Astrocyte of the spinal cord (primary cell): ENCODE measurements at regions not wholly inside any gene's neighbourhood (a gene's known extent, or its start where the extent isn't known, plus 50 kb on each side); places are given as distances from the start of the nearest gene placed in this dataset.

Source experiments
- DNase-seq: peaks from one replicate; pipeline ENCODE4 v3.0.0; 2011; ENCODE audit warnings: low read depth, low spot score
- H3K4me3 ChIP-seq: 2 replicates; pipeline ENCODE4 v1.5.1; 2011; ENCODE audit warnings: low read depth, mild to moderate bottlenecking, low read length, moderate library complexity
- in situ Hi-C: cut with HindIII; loops from 2 replicates; pipeline ENCODE4 v1.10.0; 2017; ENCODE audit warnings: low sequenced_read_pairs
- TF ChIP-seq, protein P1 (sequence below): IDR thresholded peaks from 2 replicates; pipeline ENCODE4 v1.5.1; 2012; ENCODE audit warnings: low read depth, mild to moderate bottlenecking, low read length, inconsistent platforms

GRCh38 chr13:81609335-81609734 is 1268.4 kb upstream of the SPRY2 start:
- in situ Hi-C loops, result no loop called here
- TF ChIP-seq, protein P1, sequence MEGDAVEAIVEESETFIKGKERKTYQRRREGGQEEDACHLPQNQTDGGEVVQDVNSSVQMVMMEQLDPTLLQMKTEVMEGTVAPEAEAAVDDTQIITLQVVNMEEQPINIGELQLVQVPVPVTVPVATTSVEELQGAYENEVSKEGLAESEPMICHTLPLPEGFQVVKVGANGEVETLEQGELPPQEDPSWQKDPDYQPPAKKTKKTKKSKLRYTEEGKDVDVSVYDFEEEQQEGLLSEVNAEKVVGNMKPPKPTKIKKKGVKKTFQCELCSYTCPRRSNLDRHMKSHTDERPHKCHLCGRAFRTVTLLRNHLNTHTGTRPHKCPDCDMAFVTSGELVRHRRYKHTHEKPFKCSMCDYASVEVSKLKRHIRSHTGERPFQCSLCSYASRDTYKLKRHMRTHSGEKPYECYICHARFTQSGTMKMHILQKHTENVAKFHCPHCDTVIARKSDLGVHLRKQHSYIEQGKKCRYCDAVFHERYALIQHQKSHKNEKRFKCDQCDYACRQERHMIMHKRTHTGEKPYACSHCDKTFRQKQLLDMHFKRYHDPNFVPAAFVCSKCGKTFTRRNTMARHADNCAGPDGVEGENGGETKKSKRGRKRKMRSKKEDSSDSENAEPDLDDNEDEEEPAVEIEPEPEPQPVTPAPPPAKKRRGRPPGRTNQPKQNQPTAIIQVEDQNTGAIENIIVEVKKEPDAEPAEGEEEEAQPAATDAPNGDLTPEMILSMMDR, result no peak
- no peak overlapping the region for H3K4me3 ChIP-seq
- no peak for DNase-seq

GRCh38 chr13:81606074-81606473 is 1265.1 kb upstream of the SPRY2 start:
- no peak for DNase-seq
- in situ Hi-C loops, result no loop called here
- TF ChIP-seq, protein P1, result no peak
- H3K4me3 ChIP-seq, result no peak overlapping the region

- TF ChIP-seq, protein P1, result no peak
- peak; percentile 16 for DNase-seq
- in situ Hi-C loops, result no loop called here
- H3K4me3 ChIP-seq, result no peak overlapping the region
These were observed 1261.3 kb upstream of the SPRY2 start for GRCh38 chr13:81602241-81602640.

- DNase-seq, result no peak
- in situ Hi-C loops, result no loop called here
- no peak overlapping the region for H3K4me3 ChIP-seq
- TF ChIP-seq, protein P1, result no peak
These were observed 1256.2 kb upstream of the SPRY2 start for GRCh38 chr13:81597101-81597500.

- TF ChIP-seq, protein P1, result no peak
- in situ Hi-C loops, result no loop called here
- H3K4me3 ChIP-seq, result no peak overlapping the region
- DNase-seq, result no peak
These were observed 1255.4 kb upstream of the SPRY2 start for GRCh38 chr13:81596224-81596753.

- in situ Hi-C loops, result no loop called here
- no peak for DNase-seq
- TF ChIP-seq, protein P1, result no peak
- H3K4me3 ChIP-seq, result no peak overlapping the region
These were observed 1250.7 kb upstream of the SPRY2 start for GRCh38 chr13:81591528-81592220.
